GM19455 (cell line): ENCODE measurements at regions not wholly inside any gene's neighbourhood (a gene's known extent, or its start where the extent isn't known, plus 50 kb on each side); places are given as distances from the start of the nearest gene placed in this dataset.

Experiments
- ATAC-seq: cut with Tn5 transposase; IDR thresholded peaks from one replicate; pipeline ENCODE4 v1.9.1; 2021; ENCODE audit not compliant: unreplicated experiment

DNA sequence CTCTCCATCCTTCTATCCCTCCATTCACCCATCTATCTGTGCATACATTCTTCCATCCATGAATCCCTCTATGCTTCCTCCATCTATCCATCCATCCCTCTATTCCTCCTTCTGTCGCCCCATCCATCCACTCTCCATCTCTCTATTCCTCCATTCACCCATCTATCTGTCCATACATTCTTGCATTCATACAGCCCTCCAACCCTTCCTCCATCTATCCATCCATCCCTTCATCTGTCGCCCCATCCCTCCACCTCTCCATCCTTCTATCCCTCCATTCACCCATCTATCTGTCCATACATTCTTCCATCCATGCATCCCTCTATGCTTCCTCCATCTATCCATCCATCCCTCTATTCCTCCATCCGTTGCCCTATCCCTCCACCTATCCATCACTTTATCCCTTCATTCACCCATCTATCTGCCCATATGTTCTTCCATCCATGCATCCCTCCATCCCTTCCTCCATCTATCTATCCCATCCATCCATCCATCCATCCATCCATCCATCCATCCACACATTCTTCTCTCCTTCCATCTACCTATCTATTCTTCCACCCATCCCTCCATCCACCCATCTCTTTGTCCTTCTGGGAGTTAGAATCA is 272.5 kb upstream of the TNRC6C start:
- ATAC-seq = no peak

DNA sequence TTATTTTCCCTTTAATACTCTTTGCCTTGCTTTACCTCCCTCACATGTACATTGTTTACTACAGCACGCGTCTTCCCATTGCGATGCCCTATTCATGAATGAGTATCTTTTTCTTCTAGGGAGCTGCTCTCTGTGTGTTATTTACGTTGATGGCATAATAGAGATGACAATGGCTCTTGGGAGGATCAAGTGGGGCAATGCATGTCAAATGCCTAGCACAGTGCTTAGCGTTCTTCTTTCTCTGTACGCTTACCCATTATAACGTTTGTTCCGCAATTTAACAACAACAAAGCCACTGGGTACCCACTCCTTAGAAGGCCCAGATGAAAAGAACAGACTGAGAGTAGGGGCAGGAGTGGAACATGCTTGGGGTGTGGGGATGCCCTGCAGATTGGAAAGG is 271.6 kb upstream of the TNRC6C start:
- ATAC-seq = no peak

DNA sequence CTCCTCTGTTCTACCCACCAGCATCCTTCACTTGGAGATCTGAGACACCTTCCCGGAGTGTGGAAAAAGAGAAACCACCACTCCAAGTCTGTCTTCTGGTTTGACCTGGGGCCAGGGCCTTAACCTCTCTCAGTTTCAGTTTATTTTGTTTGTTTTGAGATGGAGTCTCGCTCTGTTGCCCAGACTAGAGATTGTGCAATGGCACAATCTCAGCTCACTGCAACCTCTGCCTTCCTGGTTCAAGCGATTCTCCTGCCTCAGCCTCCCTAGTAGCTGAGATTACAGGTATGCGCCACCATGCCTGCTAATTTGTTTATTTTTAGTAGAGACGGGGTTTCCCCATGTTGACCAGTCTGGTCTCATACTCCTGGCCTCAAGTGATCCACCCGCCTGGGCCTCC is 271.1 kb upstream of the TNRC6C start:
- ATAC-seq = no peak

DNA sequence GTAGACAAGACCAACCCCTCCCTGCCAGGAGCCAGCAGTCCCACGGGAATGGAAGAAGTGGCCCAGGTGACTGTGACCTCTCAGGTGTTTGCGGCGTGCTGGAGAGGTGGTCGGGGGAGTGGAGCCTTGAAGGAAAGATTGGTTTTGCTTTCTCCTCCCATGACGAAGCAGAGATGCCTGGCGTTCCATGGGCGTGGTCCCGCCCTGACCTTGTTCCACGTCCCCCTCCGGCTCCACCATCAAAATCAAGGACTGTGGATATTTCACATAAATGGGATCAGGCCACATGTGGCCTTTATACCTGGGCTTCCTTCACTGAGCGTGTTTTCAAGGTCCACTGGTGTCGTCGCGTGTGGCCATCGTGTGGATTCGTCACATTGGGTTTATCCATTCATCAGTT is 270.6 kb upstream of the TNRC6C start:
- no peak for ATAC-seq

DNA sequence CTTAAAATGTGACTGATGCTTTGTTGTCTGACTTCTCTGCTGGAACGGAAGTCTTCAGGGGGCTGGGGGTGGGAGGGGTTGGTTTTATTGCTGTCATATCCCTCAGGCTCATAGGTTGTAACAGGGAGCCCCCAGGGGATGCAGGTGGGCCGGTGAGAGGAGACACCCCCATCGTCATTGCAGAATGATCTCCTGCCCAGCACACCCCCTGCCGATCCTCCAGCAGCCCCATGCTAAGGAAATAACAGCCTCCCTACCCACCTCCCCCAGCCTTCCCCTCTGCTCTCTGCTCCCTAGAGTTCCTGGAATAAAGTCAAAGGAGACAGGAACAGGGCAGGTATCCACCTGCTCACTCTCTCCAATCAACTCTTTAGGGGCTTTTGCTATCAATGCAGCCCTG is 270.1 kb upstream of the TNRC6C start:
- no peak for ATAC-seq

DNA sequence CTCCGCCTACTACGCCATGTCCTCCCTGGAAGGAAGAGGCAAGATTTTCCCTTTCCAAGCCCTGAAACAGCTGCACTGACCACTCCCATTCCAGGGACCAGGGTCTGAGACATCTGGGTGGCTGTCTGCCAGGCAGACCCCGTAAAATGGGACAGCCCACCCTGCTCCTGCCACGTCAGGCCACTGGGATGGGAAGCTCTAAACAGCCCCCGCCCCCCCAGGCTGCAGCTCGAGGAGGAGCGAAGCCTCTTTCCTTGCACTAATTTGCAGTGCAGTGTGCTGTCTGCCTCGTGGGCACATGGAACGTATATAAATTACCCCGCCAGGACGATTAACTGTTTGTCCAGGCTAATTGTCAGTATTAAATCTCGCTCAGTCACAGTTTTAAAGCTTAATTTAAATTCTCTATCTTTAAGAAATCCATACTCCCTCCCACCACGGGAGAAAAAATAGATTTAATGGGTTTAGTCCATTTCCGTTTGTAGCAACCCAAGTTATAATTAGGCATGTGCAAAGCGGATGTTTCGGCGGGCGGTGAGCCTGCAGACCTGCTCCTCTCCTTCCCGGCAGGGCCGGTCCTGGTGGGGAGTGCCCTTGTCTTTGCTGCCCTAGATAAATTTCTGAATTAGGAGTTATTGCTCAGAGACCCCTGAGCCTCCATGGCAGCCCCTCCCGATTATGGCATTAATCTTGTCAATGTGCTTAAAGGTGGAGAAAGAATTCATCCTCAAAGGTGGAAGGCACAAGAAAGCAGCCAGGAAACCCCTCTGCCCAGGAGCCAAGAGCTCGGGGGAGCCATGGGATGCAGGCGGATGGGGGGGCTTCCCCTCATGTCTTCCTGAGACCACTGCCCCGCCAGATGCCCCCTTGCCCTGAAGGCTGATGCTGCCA is 268.0 kb upstream of the TNRC6C start:
- ATAC-seq = no peak

DNA sequence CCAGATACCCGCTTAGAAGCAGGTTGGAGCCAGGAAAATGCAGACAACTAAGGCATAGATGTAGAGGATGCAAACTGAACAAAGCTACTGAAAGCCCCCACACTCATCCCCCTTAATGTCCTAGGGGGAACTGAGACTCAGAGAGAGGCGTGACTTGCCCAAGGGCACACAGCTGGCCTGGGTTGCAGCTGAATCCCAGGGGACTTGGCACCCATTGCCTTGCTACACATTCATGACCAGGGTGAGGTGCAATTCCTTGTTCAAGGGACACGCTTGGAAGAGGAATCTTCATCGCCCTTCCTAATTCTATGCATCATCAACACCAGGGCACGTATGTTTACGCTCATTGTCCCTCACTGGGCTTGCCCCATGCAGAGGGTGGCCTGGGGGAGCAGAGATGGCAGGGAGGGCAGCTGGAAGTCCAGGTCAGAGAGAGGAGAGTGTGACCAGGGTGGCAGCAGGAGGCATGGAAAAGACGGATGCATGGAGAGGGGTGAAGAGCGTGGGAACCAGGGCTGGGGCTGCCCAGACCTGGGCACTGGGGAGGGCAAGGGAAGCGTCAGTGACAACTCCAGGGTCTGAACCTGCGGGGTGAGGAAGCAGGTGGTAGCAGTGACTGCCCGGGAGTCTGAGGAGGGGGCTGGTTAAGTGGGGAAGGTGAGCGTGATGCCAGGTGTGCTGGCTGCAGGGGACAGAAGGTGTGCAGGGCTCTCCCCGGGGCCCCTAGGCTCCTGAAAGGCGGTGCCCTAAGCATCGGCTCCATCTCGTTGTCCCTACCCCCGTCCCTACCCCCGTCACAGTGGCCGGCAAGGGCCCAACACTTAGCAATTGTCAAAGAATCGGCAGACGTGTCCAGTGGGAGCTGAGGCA is 267.1 kb upstream of the TNRC6C start:
- no peak for ATAC-seq

DNA sequence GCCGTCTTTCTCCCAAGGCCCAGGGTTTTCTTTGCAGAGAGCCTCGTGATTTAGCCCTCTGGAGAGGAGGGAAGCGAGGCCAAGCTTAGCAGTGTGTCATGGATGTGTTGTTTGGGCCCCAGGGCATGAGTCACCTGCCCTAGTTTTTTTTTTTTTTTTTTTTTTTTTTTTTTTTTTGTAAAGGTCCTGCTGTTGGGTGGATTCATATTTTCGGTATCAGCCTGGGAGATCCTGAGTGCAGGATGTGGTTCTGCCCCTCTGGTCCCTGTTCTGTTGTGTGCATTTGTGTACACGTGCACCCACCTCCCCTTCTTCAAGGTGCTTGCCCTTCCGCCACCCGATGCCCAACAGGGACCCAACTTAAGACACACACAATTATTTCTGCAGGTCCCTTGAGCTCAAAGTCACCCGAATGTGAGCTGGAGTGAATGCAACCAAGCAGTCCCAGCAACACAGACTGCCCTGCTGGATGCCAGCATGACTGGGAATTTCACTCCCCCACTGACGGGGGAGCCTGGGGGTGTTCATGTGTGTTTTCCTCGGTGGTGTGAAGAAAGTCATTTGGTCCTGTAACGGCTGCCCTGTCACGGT is 265.8 kb upstream of the TNRC6C start:
- ATAC-seq = no peak

DNA sequence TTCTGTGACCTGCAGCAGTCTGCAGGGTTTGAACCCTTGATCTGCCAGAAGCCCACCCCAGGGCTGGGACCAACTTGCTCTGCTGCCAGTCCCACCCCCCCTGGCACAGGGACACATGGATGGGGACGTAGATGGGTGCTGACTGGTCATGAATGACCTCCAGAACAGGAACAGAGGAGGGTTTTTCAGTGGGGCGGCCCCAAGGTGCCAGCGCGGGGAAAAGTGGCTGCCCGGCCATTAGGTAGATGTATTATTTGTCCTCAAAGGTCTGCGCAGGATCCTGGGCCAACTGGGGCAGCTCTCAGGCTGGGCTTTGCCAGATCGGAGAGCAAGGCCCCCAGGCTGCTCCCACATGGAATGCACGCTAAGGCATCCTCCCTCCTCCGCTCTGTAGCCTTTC is 265.2 kb upstream of the TNRC6C start:
- ATAC-seq = no peak

DNA sequence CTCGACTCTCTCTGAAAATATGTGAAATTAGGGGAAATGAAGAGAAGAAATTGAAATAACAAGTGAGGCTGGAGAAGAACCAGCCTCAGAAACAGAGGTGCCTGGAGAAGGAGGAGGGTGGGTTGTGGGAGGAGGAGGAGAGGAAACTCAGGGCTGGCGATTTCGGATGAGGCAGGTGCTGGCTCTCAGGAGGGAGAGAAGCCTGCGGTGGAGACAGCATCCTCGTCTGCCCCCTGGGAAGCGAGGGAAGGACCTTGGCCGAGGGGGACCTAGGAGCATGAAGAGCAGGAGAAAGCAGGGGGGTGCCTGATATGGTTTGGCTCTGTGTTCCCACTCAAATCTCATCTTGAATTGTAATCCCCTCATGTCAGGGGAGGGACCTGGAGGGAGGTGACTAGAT is 264.7 kb upstream of the TNRC6C start:
- no peak for ATAC-seq

DNA sequence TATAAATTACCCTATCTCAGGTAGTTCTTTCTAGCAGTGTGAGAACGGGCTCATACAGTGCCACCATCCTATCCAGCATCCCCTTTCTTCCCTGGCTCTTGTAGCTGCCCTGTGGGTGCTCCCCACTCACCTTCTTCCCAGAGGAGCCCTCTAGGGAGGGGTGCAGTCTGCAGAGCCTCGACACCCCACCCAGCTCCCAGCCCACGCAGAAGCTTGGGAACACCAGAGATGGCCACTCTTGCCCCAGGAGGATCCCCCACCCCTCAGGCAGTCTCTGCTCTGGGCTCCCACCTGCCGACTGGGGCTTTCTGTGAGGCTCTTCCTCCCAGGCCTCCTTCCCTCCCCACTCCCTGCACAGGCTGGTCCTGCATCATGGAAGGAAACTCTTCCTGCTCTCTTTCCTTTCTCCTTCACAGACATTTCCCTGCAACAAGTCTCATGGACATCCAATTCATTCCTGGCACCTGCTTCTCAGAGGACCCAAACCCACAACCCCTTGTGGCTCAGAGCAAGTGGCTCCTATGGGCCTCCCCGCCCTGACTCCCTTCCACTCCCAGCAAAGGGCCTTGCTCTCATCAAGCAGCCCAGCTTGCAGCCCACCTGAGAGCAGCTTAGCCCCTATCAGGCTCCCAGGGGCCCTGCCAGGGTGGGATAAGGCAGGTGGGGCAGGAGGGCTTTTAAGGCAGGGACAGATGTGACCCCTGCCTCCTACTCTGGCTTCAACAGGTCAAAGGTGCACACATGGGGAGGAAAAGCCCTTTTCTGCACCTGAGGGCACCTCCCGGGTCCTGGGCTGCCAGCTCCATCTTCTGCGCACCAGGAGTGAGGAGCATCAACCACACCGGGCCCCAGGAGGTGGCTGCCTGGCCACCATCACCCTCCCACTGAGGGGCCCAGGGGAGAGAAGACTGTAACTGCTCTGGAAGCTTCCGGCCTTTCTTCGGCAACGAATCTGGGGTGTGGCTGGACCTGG is 263.8 kb upstream of the TNRC6C start:
- ATAC-seq = no peak

DNA sequence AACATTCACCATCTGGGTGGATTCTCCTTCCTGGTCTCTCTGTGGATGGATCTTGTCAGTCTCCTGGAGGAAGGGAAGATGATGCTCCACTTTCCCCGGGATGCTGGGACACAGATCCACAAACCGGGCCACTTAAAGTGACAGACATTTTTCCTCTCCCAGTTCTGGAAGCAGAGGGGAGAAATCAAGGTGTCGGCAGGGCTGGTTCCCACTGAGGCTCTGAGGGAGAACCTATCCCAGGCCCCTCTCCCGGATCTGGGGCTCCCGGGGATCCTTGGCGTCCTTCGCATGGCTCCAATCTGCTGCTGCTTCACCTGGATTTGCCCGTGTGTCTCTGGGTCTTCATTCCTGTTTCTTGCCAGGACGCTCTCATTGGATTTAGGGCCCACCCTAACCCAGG is 263.1 kb upstream of the TNRC6C start:
- ATAC-seq = no peak

DNA sequence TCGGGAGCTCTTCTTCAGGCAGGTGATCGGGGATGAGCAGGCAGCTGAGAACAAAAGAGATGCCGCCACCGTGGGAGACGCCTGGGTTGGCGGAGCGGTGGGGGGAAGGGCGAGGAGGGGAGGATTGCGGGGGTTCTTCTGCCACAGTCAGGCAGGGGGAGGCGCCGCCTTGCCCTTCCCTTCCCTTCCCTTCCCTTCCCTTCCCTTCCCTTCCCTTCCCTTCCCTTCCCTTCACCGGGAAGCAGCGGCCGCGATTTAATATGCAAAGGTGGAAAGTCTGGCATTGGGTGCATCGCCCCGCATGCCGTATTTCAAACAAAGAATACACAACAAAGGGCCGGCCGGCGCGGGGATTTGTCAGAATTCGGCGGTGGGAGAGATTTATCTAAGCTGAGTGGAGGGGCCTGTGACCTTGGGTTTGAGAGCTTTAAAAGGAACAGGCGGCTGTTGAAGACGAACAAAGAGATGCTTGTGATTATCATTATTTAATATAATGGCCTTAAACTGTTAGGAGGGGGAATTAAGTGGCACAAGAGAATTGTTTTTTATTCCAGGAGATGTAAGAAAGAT is 262.3 kb upstream of the TNRC6C start:
- ATAC-seq = no peak

DNA sequence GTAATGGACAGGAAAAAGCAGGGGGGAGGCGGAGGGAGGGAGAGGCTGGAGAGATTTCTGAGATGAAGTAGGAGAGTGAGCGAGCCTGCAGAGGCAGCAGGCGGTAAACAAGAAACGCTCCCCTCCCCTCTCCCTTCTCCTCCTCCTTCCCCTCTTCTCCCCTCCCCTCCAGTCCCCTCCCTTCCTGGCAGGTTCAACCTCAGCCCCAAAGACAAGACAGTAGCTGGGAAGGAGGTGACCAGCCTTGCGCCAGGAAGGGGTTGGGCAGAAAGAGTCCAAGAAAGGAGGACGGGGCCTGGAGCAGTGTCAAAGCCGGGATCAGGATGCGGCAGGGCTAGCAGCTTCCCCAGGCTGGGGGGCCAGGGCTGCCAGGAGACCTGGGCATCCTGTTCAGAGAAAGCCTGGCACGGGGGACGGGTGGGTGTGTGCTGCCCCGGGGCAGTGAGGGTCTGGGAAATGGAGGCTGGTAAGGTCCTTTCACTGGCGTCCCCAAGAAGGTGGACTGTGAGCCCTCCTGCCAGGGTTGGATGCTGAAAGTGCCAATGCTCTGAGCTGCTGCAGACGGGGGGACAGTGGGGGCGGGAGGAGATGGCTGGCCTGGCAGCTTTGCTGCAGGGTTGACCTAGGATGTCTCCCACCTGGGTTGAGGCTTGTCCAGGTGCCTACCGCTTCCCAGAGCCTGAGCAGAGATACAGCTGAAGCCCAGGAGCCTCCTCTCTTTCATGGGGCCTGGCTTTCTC is 261.6 kb upstream of the TNRC6C start:
- no peak for ATAC-seq

DNA sequence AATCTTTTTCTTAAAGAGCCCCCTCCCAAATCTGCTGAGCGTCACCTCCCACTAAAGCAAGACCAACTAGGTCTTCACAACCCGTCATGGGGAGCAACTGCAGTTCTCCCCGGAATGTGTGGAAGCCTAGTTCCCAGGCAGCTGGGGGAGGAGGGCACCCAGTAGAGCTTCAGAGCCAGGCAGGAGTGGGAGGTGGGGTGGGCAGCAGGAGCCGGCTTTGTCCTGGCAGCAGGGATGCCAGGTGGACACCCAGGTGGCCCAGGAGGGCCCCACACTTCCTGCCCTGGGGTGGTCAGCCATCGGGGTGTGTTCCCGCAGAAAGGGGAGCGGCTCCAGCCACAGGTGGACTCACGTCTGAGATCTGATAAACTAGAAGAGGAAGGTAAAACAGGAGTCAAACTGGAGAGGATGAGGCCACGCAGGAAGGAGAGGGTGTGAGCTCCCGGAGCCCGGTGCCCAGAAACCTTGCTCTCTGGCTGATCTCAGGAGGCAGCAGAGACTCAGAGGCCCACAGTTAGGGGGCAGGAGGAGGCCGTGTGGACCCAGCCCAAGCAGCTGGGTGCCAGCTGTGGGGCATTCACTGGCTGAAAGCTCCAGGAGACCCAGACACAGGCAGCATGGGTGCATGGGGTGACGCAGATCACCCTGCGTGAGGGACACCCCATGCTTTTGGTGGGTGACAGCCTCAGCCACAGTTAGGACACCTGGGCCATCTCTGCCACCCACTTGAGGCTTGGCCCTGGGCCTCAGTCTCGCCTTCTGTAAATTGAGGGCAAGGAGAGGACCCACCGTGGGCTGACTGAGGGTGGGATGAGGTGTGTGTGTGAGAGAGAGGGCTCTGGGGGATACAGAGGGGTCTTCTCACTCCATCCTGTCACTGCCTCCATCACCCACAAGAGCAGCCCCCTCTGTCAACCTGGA is 260.8 kb upstream of the TNRC6C start:
- no peak for ATAC-seq

DNA sequence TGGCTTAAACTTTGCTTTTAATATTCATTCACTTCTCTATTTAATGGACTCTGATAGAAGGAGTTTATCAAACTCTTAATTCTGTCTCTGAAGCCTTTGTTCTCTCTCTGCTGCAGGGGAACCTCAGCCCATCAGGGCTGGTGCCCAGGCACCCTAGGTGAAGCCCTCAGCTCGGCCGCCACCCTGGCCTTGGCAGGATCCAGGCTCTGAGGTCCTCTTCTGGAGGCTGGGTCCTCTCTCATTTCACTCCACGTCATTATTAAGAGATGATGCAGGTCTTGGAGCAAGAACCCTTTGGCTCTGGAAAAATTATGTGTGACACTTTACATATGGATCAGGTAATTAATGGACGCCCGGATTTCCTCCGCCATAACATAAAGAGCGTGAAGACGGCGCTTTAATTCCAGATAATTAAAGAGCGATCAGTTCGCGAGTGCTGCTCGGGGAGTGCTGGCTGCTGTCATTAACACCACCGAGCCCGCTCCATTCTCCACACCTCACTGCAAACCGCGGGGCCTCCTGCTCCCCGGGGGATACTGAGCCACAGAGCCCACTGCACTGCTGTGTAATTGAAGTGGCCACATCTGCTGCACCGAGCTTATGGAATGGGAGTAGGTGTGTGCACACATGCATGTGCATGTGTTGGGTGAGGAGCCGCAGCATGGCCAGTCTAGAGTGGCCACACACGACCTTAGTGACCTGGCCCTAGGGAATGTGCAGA is 259.4 kb upstream of the TNRC6C start:
- no peak for ATAC-seq

DNA sequence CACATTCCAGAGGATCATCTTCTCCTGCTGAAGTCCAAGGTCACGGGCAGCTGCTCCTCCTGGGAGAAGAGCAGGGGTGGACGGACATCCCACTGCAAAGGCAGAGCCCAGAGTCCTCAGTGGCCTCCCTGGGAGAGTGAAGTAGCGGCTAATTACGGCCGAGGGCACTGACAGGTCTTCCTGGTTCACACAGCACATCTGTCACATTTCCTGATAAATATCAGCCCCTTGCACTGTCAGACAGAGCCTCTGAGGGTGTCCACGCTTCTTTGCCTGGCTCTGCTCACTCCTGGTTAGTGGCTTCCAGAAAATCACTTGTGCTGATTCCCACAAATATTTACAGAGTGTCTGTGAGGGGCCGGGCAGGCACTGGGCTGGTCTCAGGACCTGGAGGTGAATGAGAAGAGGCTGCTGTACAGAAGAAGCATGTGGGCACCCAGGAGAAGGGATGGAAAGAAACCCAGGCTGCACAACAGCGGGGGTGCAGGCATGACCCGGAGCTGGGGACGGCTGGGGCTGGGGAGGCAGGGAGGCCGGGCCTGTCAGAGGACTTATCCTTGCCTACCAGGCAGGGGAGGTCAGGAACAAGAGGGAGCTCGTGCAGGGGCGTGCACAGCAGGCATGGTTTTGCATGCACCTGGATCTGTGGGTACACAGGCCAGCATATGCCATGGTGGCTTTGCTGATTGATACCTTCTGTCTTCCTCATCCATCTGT is 258.2 kb upstream of the TNRC6C start:
- no peak for ATAC-seq
